BLaER1 (cell line): ENCODE measurements at regions not wholly inside any gene's neighbourhood (a gene's known extent, or its start where the extent isn't known, plus 50 kb on each side); places are given as distances from the start of the nearest gene placed in this dataset.
"Not testable (repeated sequence)": the region's sequence is repeated elsewhere in the genome, so short reads cannot be mapped to it uniquely, and the experiment has no call there.

Experiments used
- H3K27ac ChIP-seq: shearing (Covaris generic); formaldehyde crosslinking; 2 replicates; pipeline ENCODE4 v1.8.1; 2022
- H3K27me3 ChIP-seq: shearing (Covaris generic); formaldehyde crosslinking; 2 replicates; pipeline ENCODE4 v1.8.1; 2022
- H3K36me3 ChIP-seq: shearing (Covaris generic); formaldehyde crosslinking; 2 replicates; pipeline ENCODE4 v1.8.1; 2022
- H3K4me1 ChIP-seq: shearing (Covaris generic); formaldehyde crosslinking; 2 replicates; pipeline ENCODE4 v1.8.1; 2022
- H3K4me2 ChIP-seq: shearing (Covaris generic); formaldehyde crosslinking; 2 replicates; pipeline ENCODE4 v1.8.1; 2022
- H3K4me3 ChIP-seq: shearing (Covaris generic); formaldehyde crosslinking; 2 replicates; pipeline ENCODE4 v1.8.1; 2022
- H3K9ac ChIP-seq: shearing (Covaris generic); formaldehyde crosslinking; 2 replicates; pipeline ENCODE4 v1.8.1; 2022
- H3K9me3 ChIP-seq: shearing (Covaris generic); formaldehyde crosslinking; 2 replicates; pipeline ENCODE4 v1.8.1; 2022
- H4K20me1 ChIP-seq: shearing (Covaris generic); formaldehyde crosslinking; 2 replicates; pipeline ENCODE4 v1.8.1; 2022
- Cebpa-rat ChIP-seq: shearing (Covaris generic); IDR thresholded peaks from 2 replicates; pipeline ENCODE4 v1.8.1; 2022

- Histone ChIP-seq H3K36me3 (no peaks in the 10 kb centered on the region), H3K4me2 (no peak overlapping the region), H3K27me3 (no peaks in the 10 kb centered on the region), H3K9me3 (peaks cover 22% of the 10 kb centered on the region), H3K9ac (no peak overlapping the region), H3K27ac (no peak overlapping the region), H3K4me3 (no peak overlapping the region), H3K4me1 (no peaks in the 10 kb centered on the region), H4K20me1 (no peaks in the 10 kb centered on the region)
- no peak for TF ChIP-seq Cebpa-rat
These were observed 431.2 kb downstream of the CSNK1G3 start for GRCh38 chr5:123943151-123943550.

GRCh38 chr5:123940416-123940815, 428.4 kb downstream of the CSNK1G3 start:
- H3K36me3 ChIP-seq, result no peaks in the 10 kb centered on the region
- no peak overlapping the region for H3K4me2 ChIP-seq
- H3K9me3 ChIP-seq, result peaks cover 47% of the 10 kb centered on the region
- H3K4me1 ChIP-seq, result no peaks in the 10 kb centered on the region
- H3K27ac ChIP-seq, result no peak overlapping the region
- H3K9ac ChIP-seq, result no peak overlapping the region
- H4K20me1 ChIP-seq, result no peaks in the 10 kb centered on the region
- H3K27me3 ChIP-seq, result no peaks in the 10 kb centered on the region
- no peak overlapping the region for H3K4me3 ChIP-seq
- TF ChIP-seq Cebpa-rat, result no peak

GRCh38 chr5:123937230-123937629, 425.3 kb downstream of the CSNK1G3 start:
- TF ChIP-seq Cebpa-rat, result no peak
- no peak overlapping the region for H3K4me3 ChIP-seq
- H3K4me2 ChIP-seq, result no peak overlapping the region
- no peaks in the 10 kb centered on the region for H3K36me3 ChIP-seq
- no peak overlapping the region for H3K27ac ChIP-seq
- H3K9ac ChIP-seq, result no peak overlapping the region
- H4K20me1 ChIP-seq, result no peaks in the 10 kb centered on the region
- peaks cover 39% of the 10 kb centered on the region for H3K9me3 ChIP-seq
- H3K4me1 ChIP-seq, result no peaks in the 10 kb centered on the region
- H3K27me3 ChIP-seq, result no peaks in the 10 kb centered on the region

GRCh38 chr5:123936548-123936947, 424.6 kb downstream of the CSNK1G3 start:
- no peak for TF ChIP-seq Cebpa-rat
- H3K27me3 ChIP-seq, result no peaks in the 10 kb centered on the region
- H4K20me1 ChIP-seq, result no peaks in the 10 kb centered on the region
- peaks cover 34% of the 10 kb centered on the region for H3K9me3 ChIP-seq
- no peaks in the 10 kb centered on the region for H3K4me1 ChIP-seq
- no peak overlapping the region for H3K4me3 ChIP-seq
- no peak overlapping the region for H3K27ac ChIP-seq
- no peaks in the 10 kb centered on the region for H3K36me3 ChIP-seq
- no peak overlapping the region for H3K9ac ChIP-seq
- no peak overlapping the region for H3K4me2 ChIP-seq

- H3K27me3 ChIP-seq, H3K4me1 ChIP-seq, H3K4me3 ChIP-seq, H3K4me2 ChIP-seq, H4K20me1 ChIP-seq, H3K9ac ChIP-seq, H3K27ac ChIP-seq, H3K36me3 ChIP-seq: not testable (repeated sequence)
- H3K9me3 ChIP-seq, result peaks cover 30% of the 10 kb centered on the region
These were observed 421.8 kb downstream of the CSNK1G3 start for GRCh38 chr5:123933812-123934211.

- H3K9me3 ChIP-seq, result no peaks in the 10 kb centered on the region
- no peaks in the 10 kb centered on the region for H3K27me3 ChIP-seq
- no peak for TF ChIP-seq Cebpa-rat
These were observed 417.1 kb downstream of the CSNK1G3 start for GRCh38 chr5:123929055-123929474.

GRCh38 chr5:123928401-123928800, 416.4 kb downstream of the CSNK1G3 start:
- Histone ChIP-seq H4K20me1 (no peaks in the 10 kb centered on the region), H3K27me3 (no peaks in the 10 kb centered on the region), H3K9ac (no peak overlapping the region), H3K9me3 (no peaks in the 10 kb centered on the region), H3K27ac (no peak overlapping the region), H3K4me2 (no peak overlapping the region; the same call in 1 of the 2 replicates), H3K4me3 (no peak overlapping the region), H3K4me1 (peaks cover 34% of the 10 kb centered on the region), H3K36me3 (no peaks in the 10 kb centered on the region)
- TF ChIP-seq Cebpa-rat, result no peak

More at GRCh38 chr5:123929055-123929474, 417.1 kb downstream of the CSNK1G3 start:
- Histone ChIP-seq H4K20me1 (no peaks in the 10 kb centered on the region), H3K36me3 (no peaks in the 10 kb centered on the region), H3K4me3 (no peak overlapping the region), H3K27ac (no peak overlapping the region), H3K9ac (no peak overlapping the region), H3K4me1 (peaks cover 34% of the 10 kb centered on the region), H3K4me2 (peak overlapping the region; percentile 37)

GRCh38 chr5:123921193-123921592, 409.2 kb downstream of the CSNK1G3 start:
- Histone ChIP-seq H3K9me3 (peaks cover 6% of the 10 kb centered on the region; the same call in 1 of the 2 replicates), H3K4me1 (peaks cover 8% of the 10 kb centered on the region), H4K20me1 (no peaks in the 10 kb centered on the region), H3K27me3 (no peaks in the 10 kb centered on the region), H3K4me2 (no peak overlapping the region), H3K27ac (no peak overlapping the region), H3K4me3 (no peak overlapping the region), H3K9ac (no peak overlapping the region), H3K36me3 (no peaks in the 10 kb centered on the region)
- no peak for TF ChIP-seq Cebpa-rat

- H3K4me1 ChIP-seq, result no peaks in the 10 kb centered on the region
- no peak overlapping the region for H3K4me2 ChIP-seq
- no peak for TF ChIP-seq Cebpa-rat
- H4K20me1 ChIP-seq, result no peaks in the 10 kb centered on the region
- H3K9ac ChIP-seq, result no peak overlapping the region
- H3K36me3 ChIP-seq, result no peaks in the 10 kb centered on the region
- peaks cover 17% of the 10 kb centered on the region for H3K9me3 ChIP-seq
- no peak overlapping the region for H3K4me3 ChIP-seq
- H3K27ac ChIP-seq, result no peak overlapping the region
- H3K27me3 ChIP-seq, result no peaks in the 10 kb centered on the region
These were observed 404.6 kb downstream of the CSNK1G3 start for GRCh38 chr5:123916345-123917121.

GRCh38 chr5:123914333-123914732, 402.4 kb downstream of the CSNK1G3 start:
- no peak for TF ChIP-seq Cebpa-rat
- H3K4me2 ChIP-seq, result no peak overlapping the region
- H3K27me3 ChIP-seq, result no peaks in the 10 kb centered on the region
- no peaks in the 10 kb centered on the region for H3K4me1 ChIP-seq
- no peaks in the 10 kb centered on the region for H3K36me3 ChIP-seq
- H3K9ac ChIP-seq, result no peak overlapping the region
- H4K20me1 ChIP-seq, result no peaks in the 10 kb centered on the region
- no peak overlapping the region for H3K4me3 ChIP-seq
- H3K27ac ChIP-seq, result no peak overlapping the region
- H3K9me3 ChIP-seq, result peaks cover 11% of the 10 kb centered on the region
